ENCODE measurements at regions not wholly inside any gene's neighbourhood (a gene's known extent, or its start where the extent isn't known, plus 50 kb on each side); places are given as distances from the start of the nearest gene placed in this dataset.

GRCh38 chr6:120198033-120198432 lies 848.5 kb upstream of the MAN1A1 start:
- no peaks in the 10 kb centered on the region for H3K36me3 ChIP-seq (ENCODE audit: control insufficient read depth in 2 of 3, insufficient read depth in 3 of 3, low read length in 3 of 3)
- H3K4me1 ChIP-seq (ENCODE audit: control insufficient read depth in 2 of 3, insufficient read depth in 2 of 3, low read depth in 1 of 3, low read length in 3 of 3), result no peaks in the 10 kb centered on the region
- intact Hi-C loops (cut with DNase I), result no loop called here
- H3K9me3 ChIP-seq (ENCODE audit: control insufficient read depth in 2 of 3, insufficient read depth in 1 of 3, low read length in 3 of 3), result no peaks in the 10 kb centered on the region
- no peak for TF ChIP-seq CTCF (IDR thresholded peaks at IDR 0.05; ENCODE audit: borderline replicate concordance, extremely low read depth, insufficient read depth)
- H3K27ac ChIP-seq (ENCODE audit: low read depth in 2 of 2, low read length in 2 of 2), result no peak overlapping the region
- H3K4me3 ChIP-seq (ENCODE audit: low read length in 3 of 3), result no peak overlapping the region
- DNase-seq (no peak), FAIRE-seq (no peak)
- H3K27me3 ChIP-seq (ENCODE audit: control insufficient read depth, insufficient read depth, low read length), result no peaks in the 10 kb centered on the region
- H3K9ac ChIP-seq (ENCODE audit: low read length in 3 of 3), result no peak overlapping the region

GRCh38 chr6:120186080-120186479 lies 836.5 kb upstream of the MAN1A1 start:
- Histone ChIP-seq H3K9ac (ENCODE audit: low read length in 3 of 3) (no peak overlapping the region), H3K9me3 (ENCODE audit: control insufficient read depth in 2 of 3, insufficient read depth in 1 of 3, low read length in 3 of 3) (no peaks in the 10 kb centered on the region), H3K4me3 (ENCODE audit: low read length in 3 of 3) (no peak overlapping the region), H3K36me3 (ENCODE audit: control insufficient read depth in 2 of 3, insufficient read depth in 3 of 3, low read length in 3 of 3) (no peaks in the 10 kb centered on the region), H3K27me3 (ENCODE audit: control insufficient read depth, insufficient read depth, low read length) (no peaks in the 10 kb centered on the region), H3K27ac (ENCODE audit: low read depth in 2 of 2, low read length in 2 of 2) (no peak overlapping the region), H3K4me1 (ENCODE audit: control insufficient read depth in 2 of 3, insufficient read depth in 2 of 3, low read depth in 1 of 3, low read length in 3 of 3) (no peaks in the 10 kb centered on the region)
- DNase-seq (no peak), FAIRE-seq (no peak)
- intact Hi-C loops (cut with DNase I), result no loop called here
- no peak for TF ChIP-seq CTCF (IDR thresholded peaks at IDR 0.05; ENCODE audit: borderline replicate concordance, extremely low read depth, insufficient read depth)

GRCh38 chr6:120173250-120173649 lies 823.7 kb upstream of the MAN1A1 start:
- no peak for DNase-seq
- TF ChIP-seq CTCF (IDR thresholded peaks at IDR 0.05; ENCODE audit: borderline replicate concordance, extremely low read depth, insufficient read depth), result no peak
- Histone ChIP-seq H3K4me1 (ENCODE audit: control insufficient read depth in 2 of 3, insufficient read depth in 2 of 3, low read depth in 1 of 3, low read length in 3 of 3) (no peaks in the 10 kb centered on the region), H3K36me3 (ENCODE audit: control insufficient read depth in 2 of 3, insufficient read depth in 3 of 3, low read length in 3 of 3) (no peaks in the 10 kb centered on the region), H3K4me3 (ENCODE audit: low read length in 3 of 3) (no peak overlapping the region), H3K27ac (ENCODE audit: low read depth in 2 of 2, low read length in 2 of 2) (no peak overlapping the region), H3K9ac (ENCODE audit: low read length in 3 of 3) (no peak overlapping the region), H3K9me3 (ENCODE audit: control insufficient read depth in 2 of 3, insufficient read depth in 1 of 3, low read length in 3 of 3) (no peaks in the 10 kb centered on the region), H3K27me3 (ENCODE audit: control insufficient read depth, insufficient read depth, low read length) (no peaks in the 10 kb centered on the region)
- FAIRE-seq, result no peak
- intact Hi-C loops (cut with DNase I), result no loop called here

- Histone ChIP-seq H3K4me3 (ENCODE audit: low read length in 3 of 3) (no peak overlapping the region), H3K27ac (ENCODE audit: low read depth in 2 of 2, low read length in 2 of 2) (no peak overlapping the region), H3K9ac (ENCODE audit: low read length in 3 of 3) (no peak overlapping the region), H3K9me3 (ENCODE audit: control insufficient read depth in 2 of 3, insufficient read depth in 1 of 3, low read length in 3 of 3) (no peaks in the 10 kb centered on the region), H3K4me1 (ENCODE audit: control insufficient read depth in 2 of 3, insufficient read depth in 2 of 3, low read depth in 1 of 3, low read length in 3 of 3) (no peaks in the 10 kb centered on the region), H3K36me3 (ENCODE audit: control insufficient read depth in 2 of 3, insufficient read depth in 3 of 3, low read length in 3 of 3) (no peaks in the 10 kb centered on the region), H3K27me3 (ENCODE audit: control insufficient read depth, insufficient read depth, low read length) (no peaks in the 10 kb centered on the region)
- intact Hi-C loops (cut with DNase I), result no loop called here
- FAIRE-seq, result no peak
- no peak for DNase-seq
- TF ChIP-seq CTCF (IDR thresholded peaks at IDR 0.05; ENCODE audit: borderline replicate concordance, extremely low read depth, insufficient read depth), result no peak
Observed at GRCh38 chr6:120164531-120164930, 815.0 kb upstream of the MAN1A1 start.

All from kidney (tissue), 13 donors.